Prostate gland (tissue), 2 donors: ENCODE measurements at regions not wholly inside any gene's neighbourhood (a gene's known extent, or its start where the extent isn't known, plus 50 kb on each side); places are given as distances from the start of the nearest gene placed in this dataset.

Source experiments
- CTCF ChIP-seq, 4 experiments: fragments of 200-600 bp in 2 of 4; fragments of 450-650 bp in 2 of 4; sonication (generic) in 2 of 4; IDR thresholded peaks; 1 replicate in 3 of 4; 2 replicates in 1 of 4; pipeline ENCODE4 v1.5.1; 2016 to 2019; ENCODE audit warnings: antibody characterized with exemption in 4 of 4, mild to moderate bottlenecking in 2 of 4, moderate library complexity in 2 of 4
- POLR2AphosphoS5 ChIP-seq: sonication (generic); formaldehyde crosslinking; IDR thresholded peaks from one replicate; pipeline ENCODE4 v1.6.1; 2017; ENCODE audit warnings: antibody characterized with exemption

- TF ChIP-seq CTCF (IDR thresholded peaks at IDR 0.05): no peak
- no peak for TF ChIP-seq POLR2AphosphoS5
These were observed 1007.0 kb upstream of the CELF4 start for GRCh38 chr18:38572554-38573111.
